ENCODE measurements at regions not wholly inside any gene's neighbourhood (a gene's known extent, or its start where the extent isn't known, plus 50 kb on each side); places are given as distances from the start of the nearest gene placed in this dataset.

DNA sequence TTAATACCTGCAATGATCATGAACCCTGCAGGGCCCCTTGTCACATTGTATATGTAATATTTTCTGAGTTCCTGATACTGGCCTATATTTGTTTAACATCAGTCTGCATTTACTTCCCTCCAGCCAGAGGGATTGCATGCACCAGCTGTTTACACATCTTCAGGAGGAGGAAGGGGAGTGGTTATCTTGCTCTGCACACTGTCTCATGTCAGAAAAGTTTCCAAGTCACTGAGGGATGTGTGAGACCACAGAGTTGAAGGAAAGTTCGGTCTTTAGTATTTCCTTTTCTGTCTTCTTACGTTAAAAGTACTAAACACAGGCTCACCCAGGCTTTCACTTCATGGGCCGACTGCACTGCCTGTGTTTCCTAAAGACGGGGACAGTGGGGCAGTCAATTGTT lies 574.1 kb downstream of the LMO4 start:
- TF ChIP-seq, protein P1, sequence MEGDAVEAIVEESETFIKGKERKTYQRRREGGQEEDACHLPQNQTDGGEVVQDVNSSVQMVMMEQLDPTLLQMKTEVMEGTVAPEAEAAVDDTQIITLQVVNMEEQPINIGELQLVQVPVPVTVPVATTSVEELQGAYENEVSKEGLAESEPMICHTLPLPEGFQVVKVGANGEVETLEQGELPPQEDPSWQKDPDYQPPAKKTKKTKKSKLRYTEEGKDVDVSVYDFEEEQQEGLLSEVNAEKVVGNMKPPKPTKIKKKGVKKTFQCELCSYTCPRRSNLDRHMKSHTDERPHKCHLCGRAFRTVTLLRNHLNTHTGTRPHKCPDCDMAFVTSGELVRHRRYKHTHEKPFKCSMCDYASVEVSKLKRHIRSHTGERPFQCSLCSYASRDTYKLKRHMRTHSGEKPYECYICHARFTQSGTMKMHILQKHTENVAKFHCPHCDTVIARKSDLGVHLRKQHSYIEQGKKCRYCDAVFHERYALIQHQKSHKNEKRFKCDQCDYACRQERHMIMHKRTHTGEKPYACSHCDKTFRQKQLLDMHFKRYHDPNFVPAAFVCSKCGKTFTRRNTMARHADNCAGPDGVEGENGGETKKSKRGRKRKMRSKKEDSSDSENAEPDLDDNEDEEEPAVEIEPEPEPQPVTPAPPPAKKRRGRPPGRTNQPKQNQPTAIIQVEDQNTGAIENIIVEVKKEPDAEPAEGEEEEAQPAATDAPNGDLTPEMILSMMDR (IDR thresholded peaks at IDR 0.05), result no peak

DNA sequence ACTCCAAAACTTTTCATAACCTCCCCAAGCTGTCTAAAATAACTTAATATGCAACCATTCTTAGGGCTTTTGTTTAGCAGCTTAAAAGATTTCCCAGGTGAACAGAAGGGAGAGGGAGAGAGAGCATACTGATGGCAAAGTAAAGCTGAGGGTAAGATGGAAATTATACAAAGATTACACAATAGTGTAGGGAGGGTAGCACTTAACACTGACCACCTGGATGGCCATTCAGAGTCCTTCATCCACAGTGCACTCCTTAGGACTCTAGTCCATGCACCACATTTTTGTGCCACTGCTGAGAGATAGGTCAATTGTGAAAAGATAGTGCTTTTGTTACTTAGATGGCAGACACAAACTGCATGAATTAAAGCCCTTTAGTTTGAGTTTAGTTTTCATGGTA lies 574.6 kb downstream of the LMO4 start:
- TF ChIP-seq, protein P1 (IDR thresholded peaks at IDR 0.05), result no peak

DNA sequence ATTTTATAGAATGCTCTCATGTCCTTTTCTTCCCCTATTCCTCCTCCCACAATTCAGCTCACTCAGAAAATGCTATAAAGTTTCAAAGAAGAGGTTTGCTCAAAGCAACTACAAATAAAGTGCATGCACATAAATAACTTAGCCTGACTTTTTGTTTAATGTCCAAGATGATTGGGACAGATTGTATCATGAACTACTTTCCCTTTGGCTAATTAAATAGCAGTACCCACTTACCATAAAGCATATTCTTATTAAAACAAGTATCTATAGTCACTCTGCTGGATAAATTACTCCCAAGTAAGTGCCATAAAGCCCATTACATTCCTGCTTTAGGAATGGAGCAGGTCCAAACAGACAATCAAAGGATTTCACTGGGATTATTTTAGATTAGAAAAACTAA lies 576.0 kb downstream of the LMO4 start:
- TF ChIP-seq, protein P1 (IDR thresholded peaks at IDR 0.05), result no peak

DNA sequence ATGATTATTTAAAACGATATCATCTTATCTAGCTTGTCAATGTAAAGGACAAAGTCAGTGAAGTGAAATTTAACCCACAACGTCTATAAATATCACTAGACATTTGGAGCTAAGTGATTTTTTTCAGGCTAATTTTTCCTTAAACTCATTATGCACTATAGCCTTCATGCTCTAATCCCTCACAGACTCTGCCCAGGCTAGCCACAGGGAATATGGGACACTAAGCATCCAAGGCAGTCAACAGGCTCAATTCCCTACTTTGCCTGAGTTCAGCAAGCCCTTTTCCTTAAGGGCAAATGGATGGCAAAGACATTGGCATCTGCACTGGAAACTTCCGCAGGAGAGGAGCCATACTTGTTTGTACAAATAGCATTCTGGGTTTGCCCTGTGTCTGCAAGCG lies 577.0 kb downstream of the LMO4 start:
- TF ChIP-seq, protein P1 (IDR thresholded peaks at IDR 0.05), result no peak

DNA sequence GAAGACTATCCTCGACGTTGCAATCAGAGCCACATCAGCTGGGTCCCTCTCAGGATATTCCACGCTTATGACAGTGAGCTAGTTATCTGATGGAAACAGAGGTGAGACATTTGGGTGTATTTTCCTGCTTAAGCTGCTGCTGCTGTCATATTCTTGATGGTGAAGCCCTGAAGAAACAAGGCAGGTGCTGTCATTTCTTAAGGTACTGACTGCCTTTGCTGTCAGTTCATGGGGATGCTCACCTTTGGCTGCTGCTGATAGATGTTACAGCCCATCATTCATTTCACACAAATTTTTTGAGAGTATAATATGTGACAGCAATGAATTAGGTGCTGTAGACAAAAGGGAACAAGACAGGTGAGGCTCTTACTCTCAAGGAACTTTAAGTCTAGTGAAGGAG lies 577.4 kb downstream of the LMO4 start:
- TF ChIP-seq, protein P1 (IDR thresholded peaks at IDR 0.05), result no peak

DNA sequence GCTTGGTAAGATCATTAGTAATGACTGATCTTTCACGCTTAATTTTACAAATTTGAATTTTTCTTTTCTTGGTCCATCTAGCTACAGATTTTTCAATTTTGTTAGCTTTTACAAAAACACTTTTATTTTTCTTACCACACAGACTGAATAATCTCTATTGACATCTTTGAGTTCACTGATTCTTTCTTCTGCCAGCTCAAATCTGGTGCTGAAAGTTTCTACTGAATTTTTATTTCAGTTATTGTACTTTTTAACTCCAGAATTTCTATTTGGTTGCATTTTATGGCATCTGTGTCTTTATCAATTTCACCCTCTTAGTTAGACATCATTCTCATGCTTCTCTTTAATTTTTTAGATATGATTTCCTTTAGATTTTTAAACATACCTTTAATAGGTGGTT lies 584.7 kb downstream of the LMO4 start:
- TF ChIP-seq, protein P1 (IDR thresholded peaks at IDR 0.05), result no peak

DNA sequence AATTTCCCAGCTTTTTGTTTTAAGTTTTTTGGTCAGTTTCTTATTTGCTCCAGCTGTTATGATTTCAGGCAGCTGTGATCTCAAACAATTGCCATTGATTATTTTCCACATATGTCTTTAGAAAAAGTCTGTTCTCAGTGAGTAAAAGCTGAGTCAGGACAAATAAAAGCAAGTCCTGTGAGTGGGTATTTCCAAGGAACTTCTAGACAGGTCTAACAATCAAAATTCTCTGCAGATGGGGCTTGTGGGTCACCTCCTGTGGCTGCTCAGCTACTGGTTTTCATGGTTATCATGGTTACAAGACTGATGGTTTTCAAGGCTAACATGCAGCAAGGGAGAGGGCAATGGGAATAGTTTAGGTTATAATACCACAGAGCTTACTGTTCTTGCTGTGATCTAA lies 585.7 kb downstream of the LMO4 start:
- TF ChIP-seq, protein P1 (IDR thresholded peaks at IDR 0.05), result no peak

DNA sequence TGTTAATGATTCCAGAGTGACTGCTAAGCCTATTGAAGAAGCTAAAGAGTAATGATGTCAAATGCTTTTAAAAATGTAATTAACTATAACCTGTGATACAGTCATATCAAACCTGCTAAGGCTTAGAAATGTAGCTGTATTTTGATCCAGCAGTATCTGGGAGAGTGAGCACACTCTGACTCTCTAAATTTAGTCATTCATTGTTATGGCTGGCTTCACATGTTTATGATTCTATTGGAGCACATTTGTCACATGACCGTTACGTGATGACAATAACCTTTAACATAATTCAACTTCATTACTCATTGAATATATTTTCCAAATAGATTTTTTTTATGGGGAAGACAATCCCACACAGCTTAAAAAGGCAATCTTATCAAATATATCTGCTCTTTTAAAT lies 587.1 kb downstream of the LMO4 start:
- TF ChIP-seq, protein P1 (IDR thresholded peaks at IDR 0.05), result no peak
